Glomerular visceral epithelial cell (primary cell): ENCODE measurements at regions not wholly inside any gene's neighbourhood (a gene's known extent, or its start where the extent isn't known, plus 50 kb on each side); places are given as distances from the start of the nearest gene placed in this dataset.
"Not testable (repeated sequence)": the region's sequence is repeated elsewhere in the genome, so short reads cannot be mapped to it uniquely, and the experiment has no call there.

Experiments used
- DNase-seq: peaks from one replicate; pipeline ENCODE4 v3.0.0-alpha.2; 2016; ENCODE audit errors: extremely low spot score

DNA sequence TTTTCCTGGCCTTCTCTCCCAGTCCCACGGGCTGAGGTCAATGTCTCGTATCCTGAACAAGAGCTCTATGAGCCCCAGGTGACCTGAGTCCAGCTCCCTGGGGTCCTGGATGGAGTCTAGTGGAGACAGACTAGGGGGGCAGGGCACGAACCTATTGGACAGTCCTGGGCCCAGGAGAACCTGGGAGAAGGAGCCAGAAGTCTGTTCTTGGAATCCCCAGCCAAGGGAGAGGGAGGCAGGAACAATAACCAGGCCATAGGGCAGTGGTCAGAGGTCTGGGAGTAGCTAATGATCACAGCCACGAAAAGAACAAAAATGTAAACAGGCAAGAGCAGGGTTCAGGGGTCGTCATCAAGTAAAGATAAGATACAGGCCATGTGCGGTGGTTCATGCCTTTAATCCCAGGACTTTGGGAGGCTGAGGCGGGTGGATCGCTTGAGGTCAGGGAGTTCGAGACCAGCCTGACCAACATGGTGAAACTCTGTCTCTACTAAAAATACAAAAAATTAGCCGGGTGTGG is 60.8 kb downstream of the COPRS start:
- DNase-seq, result no peak

DNA sequence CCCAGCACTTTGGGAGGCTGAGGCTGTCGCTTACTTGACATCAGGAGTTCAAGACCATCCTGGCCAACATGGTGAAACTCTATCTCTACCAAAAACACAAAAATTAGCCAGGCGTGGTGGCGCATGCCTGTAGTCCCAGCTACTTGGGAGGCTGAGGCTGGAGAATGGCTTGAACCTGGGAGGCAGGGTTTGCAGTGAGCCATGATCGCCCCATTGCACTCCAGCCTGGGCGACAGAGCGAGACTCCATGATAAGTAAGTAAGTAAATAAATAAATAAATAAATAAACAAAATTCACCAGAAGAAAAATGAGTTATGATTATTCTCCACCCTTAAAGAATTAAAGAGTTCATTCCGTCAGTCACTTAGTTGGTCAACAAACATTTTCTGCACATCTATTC is 63.1 kb downstream of the COPRS start:
- DNase-seq, result not testable (repeated sequence)

DNA sequence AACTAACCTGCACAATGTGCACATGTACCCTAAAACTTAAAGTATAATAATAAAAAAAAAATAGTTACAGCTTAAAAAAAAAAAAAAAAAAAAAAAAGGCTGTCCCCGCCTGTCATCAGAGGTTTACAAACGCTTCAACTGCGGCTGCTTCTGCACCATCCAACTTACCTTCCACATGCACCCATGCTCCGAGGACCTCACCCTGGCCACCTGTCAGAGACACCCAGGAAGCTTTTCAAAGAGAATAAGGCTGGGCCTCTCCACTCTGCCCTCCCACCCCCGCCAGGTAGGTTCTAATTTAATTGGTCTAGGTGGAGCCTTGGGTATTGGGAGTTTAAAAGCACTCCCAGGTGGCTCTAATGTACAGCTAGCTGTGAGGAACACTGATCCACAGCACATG is 64.9 kb downstream of the COPRS start:
- DNase-seq, result no peak

- not testable (repeated sequence) for DNase-seq
Observed at GRCh38 chr17:31793634-31794033, 65.4 kb downstream of the COPRS start.

GRCh38 chr17:31792007-31792585 is 66.9 kb downstream of the COPRS start:
- no peak for DNase-seq

DNA sequence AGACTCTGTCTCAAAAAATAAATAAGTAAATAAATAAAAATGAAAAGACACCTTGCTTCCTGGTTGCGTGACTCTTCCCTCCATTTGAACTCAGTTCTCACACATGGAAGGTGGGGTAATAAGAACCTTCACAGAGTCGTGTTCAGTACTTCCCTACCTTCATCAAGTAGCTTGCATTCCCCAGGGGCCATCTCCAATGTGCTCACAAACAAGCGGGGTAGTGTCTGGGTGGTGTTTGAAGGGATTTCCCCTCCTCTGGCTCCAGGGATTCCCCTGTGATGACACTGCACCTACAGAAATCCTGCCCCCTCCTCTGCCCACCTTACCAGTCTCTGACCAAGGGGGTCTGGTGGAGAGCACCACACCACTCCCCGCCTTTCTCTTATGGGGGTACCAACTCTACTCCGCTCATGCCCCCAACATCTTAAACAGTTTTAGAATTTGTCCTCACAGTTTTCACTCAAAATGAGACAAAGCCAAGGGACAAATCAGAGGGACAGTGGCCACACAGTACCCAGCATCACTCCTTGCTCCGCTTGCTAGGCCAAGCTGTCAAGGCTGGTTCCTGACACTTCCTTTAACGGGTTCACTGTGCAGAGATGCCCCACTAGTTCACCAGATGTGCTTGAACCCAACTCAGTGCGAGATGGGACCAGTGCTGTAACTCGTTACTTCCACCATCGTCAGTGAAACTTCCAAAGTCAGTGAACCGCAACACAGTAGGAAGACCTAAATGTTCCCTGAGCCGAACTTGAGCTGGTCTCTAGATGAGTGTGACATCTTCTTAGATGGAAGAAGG is 69.1 kb downstream of the COPRS start:
- DNase-seq, result no peak

DNA sequence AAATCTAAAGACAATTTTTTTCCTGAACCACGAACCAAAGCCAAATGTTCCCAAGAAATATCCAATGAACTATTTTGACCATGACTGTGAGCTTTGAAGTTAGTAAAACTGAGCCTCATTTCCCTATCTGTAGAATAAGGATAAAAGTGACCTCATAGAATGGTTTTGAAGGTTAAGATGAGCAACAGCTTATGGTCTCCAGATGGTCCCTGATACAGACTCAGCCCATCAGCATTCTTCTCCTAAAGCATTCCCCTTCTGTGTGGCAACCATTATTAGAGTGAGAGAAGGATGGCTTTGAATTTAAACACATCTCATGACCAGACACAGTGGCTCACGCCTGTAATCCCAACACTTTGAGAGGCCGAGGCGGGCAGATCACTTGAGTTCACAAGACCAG is 70.1 kb downstream of the COPRS start:
- no peak for DNase-seq

DNA sequence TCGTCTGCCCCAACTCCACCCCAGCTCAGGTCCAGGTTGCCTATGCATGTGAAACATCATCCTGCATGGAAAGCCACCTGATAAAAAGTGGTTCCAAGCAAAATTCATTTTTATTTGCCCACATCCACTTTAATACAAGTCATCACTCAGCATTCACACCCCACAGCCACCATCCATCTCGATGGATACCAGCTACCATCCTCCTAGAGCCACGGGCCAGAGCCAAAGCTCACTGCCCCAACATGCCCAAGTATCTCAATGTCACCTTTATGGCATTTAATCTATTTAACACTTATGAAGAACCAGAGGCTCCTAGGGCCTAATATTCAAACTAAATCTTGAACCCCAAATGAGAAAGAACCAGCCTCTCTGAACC is 70.5 kb downstream of the COPRS start:
- no peak for DNase-seq

DNA sequence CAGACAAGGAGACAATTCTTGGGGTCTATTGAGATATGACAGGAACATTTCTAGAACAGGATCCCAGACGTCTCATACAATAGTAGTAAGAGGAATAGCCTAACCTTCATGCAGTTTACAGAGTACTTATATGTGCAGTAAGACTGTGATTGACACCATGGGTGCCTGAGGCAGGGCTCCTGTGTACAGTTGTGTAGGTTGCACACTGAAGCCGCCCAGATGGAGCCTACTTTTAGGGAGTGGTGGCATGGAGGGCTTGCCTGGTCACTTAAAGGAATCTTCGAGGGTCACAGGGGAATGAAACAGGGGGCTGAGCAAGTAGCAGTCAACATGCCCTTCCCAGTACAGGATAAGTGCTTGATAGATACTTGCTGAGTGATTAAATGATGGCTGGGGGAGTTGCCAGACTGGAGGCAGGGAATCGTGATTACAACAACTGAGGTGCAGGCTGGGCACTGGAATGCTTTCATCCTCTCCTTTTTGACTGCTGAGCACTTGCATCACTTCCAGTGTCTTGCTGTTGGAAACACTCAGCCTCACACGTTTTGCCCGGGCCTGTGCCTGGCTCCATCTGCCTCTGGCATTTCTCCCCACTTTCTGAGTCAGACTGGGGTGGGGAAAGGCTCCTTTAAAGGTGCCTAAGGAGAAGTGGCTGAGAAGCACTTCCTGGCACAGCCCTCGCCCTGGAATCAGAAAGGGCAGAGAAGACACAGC is 71.0 kb downstream of the COPRS start:
- peak; percentile 83 for DNase-seq

DNA sequence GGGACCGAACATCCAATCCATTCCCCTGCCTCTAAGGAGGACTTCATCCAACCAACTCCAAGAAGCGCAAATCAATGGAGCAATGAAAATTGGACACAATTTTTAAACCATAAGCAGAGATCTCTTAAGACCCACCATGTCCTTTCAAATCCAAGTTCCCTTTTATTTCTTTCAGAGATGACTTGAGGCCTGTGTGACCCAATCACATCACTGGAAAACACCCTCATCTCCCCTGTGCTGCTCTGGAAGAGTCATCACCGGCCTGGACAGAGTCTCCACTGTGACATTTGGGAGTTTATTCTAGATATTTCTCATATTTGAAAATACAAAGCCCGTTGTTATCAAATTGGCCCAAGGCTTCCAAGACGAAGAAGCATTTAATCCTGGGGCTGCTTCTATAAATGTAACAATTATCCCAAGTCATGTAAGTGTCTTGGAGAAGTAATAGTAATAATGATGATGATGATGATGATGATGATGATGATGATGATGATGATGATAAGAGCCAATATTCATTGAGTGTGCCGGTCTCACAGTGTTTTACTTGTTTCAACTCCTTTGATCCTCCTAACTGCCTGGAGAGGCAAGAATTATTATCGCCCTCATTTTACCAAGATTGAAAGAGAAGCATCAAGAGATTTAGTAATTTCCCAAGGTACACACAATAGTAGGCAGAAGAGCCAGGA is 72.1 kb downstream of the COPRS start:
- no peak for DNase-seq

DNA sequence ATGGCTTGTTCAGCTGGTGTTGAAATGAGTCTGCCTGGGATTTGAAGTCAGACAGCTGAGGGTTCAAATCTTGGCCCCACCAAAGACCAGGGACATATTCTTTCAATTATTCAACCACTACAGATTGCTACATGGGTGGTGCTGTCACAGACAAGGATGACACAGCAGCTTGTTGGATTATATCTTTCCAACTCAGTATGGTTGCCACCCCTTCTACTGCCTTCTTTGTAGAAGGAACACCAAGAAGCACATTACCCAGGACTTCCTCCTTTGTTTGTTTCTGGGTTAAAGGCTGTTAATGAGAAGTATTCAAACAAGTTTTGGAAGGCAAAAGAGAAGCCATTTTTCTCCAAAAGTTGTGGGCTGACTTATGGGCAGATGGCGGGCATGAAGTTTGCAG is 78.6 kb downstream of the COPRS start:
- DNase-seq, result no peak

DNA sequence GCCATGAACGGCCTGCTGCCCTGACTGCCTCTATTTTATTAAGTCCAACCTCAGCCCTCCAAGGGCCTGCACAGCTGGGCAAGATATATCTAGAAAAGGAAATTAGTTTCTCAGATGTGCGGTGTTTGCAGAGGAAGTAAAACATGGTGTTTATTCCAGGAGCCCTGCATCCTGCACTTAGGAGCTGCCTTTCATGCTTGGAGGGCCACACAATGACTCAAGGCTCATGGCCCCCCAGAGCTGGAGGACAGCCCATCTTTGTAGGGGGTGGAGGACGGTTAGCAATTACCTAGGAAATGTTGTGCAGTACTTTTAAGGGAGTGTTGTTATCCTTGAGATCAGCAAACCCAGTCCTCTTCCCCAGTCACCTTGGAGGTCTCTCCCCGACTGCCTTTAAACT is 80.5 kb downstream of the COPRS start:
- peak; percentile 82 for DNase-seq

DNA sequence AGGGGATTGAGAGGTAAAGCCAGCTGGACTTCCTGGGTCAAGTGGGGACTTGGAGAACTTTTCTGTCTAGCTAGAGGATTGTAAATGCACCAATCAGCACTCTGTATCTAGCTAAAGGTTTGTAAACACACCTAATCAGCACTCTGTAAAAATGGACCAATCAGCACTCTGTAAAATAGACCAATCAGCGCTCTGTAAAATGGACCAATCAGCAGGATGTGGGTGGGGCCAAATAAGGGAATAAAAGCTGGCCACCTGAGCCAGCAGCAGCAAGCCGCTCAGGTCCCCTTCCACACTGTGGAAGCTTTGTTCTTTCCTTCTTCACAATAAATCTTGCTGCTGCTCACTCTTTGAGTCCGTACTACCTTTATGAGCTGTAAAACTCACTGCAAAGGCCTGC is 87.7 kb downstream of the COPRS start:
- not testable (repeated sequence) for DNase-seq

DNA sequence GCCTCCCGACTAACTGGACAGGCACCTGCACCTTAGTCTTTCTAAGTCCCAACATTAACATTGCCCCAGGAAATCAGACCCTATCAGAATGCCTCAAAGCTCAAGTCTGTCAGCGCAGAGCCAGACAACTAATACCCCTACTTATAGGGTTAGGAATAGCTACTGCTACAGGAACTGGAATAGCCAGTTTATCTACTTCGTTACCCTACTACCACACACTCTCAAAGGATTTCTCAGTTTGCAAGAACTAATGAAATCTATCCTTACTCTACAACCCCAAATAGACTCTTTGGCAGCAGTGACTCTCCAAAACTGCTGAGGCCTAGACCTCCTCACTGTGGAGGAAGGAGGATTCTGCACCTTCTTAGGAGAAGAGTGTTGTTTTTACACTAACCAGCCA is 88.5 kb downstream of the COPRS start:
- not testable (repeated sequence) for DNase-seq

DNA sequence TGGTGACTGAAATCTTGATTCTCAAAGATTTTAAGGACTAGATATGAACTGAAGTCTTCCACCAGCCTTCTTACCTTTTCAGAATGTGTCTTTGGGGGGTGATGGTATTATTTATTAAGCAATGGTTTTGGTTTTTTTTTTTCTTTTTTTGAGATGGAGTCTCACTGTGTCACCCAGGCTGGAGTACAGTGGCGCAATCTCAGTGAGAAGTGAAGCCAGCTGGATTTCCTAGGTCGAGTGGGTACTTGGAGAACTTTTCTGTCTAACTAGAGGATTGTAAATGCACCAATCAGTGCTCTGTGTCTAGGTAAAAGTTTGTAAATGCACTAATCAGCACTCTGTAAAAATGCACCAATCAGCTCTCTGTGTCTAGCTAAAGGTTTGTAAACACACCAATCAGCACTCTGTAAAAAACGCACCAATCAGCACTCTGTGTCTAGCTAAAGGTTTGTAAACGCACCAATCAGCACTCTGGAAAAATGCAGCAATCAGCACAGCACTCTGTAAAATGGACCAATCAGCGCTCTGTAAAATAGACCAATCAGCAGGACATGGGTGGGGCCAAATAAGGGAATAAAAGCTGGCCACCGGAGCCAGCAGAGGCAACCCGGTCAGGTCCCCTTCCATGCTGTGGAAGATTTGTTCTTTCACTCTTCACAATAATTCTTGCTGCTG is 97.1 kb downstream of the COPRS start:
- DNase-seq, result not testable (repeated sequence)

DNA sequence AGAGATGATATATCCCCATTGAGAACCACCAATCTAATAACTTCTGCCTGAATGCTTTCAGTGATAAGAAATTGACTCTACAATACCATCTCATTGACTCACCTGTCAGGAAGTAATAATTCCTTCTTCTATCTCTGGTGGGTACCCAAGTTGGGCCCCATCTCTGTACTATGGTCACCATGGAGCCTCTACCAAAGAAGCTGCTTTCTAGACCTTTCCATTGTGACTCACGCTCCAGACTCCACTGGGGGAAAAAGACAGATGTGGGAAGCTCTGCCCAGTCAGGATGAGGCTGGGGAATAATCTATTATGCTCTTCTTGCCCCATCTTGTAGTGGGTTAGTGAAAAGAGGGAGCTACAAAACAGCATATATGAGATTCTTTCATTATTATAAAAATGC is 100.4 kb downstream of the COPRS start:
- DNase-seq, result no peak

DNA sequence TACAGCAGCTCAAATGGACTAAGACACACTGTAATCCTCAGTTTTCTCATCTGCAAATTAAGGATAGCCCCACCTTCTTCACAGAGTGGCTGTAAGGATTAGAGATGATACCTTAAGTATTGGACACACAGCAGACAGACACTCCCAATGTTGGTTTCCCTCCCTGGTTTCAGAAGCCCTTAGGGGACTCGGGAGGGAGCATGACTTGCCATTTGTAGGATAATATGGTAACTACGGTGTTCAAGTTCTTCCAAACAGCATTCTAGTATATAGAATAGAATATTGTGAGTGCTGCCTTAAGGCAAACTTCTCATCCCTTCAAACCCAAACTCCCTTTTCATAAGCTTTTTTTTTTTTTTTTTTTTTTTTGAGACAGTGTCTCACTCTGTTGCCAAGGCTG is 101.9 kb downstream of the COPRS start:
- DNase-seq, result no peak

GRCh38 chr17:31754239-31754945 is 104.7 kb downstream of the COPRS start:
- DNase-seq, result peak; percentile 61

GRCh38 chr17:31753011-31753410 is 106.0 kb downstream of the COPRS start:
- no peak for DNase-seq

- no peak for DNase-seq
Observed at GRCh38 chr17:31752584-31752983, 106.5 kb downstream of the COPRS start.

GRCh38 chr17:31750578-31750977 is 108.5 kb downstream of the COPRS start:
- no peak for DNase-seq
